SH-SY5Y (cell line): ENCODE measurements at regions not wholly inside any gene's neighbourhood (a gene's known extent, or its start where the extent isn't known, plus 50 kb on each side); places are given as distances from the start of the nearest gene placed in this dataset.

Source experiments
- GATA2 ChIP-seq: IDR thresholded peaks from 2 replicates; pipeline ENCODE4 v1.6.1; 2011; ENCODE audit warnings: mild to moderate bottlenecking, low read depth, low read length
- GATA3 ChIP-seq: IDR thresholded peaks from 2 replicates; pipeline ENCODE4 v1.6.1; 2011; ENCODE audit warnings: low read depth, mild to moderate bottlenecking, low read length, moderate library complexity

DNA sequence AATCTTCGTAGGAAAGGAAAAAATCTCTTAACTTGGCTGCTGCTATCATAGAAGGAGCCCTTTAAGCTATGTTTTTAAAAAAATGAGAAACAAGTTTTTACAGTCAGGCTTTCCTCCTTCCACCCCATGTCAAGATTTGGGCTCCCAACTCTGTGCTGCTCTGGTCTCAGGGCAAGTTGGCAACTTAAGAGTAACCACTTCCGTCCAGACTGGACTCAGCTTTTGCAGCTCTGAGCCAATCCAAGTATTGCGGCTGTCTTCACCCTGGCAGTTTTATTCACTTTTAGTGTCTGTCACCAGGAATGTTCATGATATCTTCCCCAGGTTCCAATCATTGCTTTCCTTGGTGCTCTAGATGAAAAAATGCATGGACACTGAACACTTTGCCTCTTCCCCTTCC, 115.9 kb upstream of the GAS1 start:
- TF ChIP-seq GATA2 (no peak), GATA3 (no peak)
